C4-2B (cell line): ENCODE measurements at regions not wholly inside any gene's neighbourhood (a gene's known extent, or its start where the extent isn't known, plus 50 kb on each side); places are given as distances from the start of the nearest gene placed in this dataset.

Experiments
- ZFX ChIP-seq: fragments of 450-650 bp; IDR thresholded peaks from 2 replicates; pipeline ENCODE4 v1.6.1; 2017
- TF ChIP-seq, protein P1 (sequence below): fragments of 450-650 bp; conservative IDR thresholded peaks from 2 replicates; pipeline ENCODE4 v1.5.1; 2017; ENCODE audit warnings: mild to moderate bottlenecking

DNA sequence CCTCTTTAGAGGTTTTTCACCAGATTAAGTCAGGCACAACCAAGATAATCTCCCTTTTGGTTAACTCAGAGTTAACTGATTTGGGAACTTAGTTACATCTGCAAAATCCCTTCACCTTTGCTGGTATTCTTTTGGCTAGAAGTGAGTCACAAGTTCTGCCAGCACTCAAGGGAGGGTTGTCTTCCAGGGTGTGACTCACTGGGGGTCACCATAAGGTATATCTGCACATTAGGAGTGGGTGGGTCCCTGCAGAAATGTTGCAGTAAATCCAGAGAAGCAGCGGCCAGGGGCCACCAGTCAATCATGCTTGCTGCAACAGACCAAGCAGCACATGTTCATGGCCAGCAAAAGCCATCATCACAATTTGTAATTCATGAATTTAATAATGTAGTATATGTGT lies 59.8 kb upstream of the MAML3 start:
- TF ChIP-seq, protein P1, sequence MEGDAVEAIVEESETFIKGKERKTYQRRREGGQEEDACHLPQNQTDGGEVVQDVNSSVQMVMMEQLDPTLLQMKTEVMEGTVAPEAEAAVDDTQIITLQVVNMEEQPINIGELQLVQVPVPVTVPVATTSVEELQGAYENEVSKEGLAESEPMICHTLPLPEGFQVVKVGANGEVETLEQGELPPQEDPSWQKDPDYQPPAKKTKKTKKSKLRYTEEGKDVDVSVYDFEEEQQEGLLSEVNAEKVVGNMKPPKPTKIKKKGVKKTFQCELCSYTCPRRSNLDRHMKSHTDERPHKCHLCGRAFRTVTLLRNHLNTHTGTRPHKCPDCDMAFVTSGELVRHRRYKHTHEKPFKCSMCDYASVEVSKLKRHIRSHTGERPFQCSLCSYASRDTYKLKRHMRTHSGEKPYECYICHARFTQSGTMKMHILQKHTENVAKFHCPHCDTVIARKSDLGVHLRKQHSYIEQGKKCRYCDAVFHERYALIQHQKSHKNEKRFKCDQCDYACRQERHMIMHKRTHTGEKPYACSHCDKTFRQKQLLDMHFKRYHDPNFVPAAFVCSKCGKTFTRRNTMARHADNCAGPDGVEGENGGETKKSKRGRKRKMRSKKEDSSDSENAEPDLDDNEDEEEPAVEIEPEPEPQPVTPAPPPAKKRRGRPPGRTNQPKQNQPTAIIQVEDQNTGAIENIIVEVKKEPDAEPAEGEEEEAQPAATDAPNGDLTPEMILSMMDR, result no peak
- TF ChIP-seq ZFX, result no peak
